Keratinocyte (primary cell): ENCODE measurements at regions not wholly inside any gene's neighbourhood (a gene's known extent, or its start where the extent isn't known, plus 50 kb on each side); places are given as distances from the start of the nearest gene placed in this dataset.

Experiments
- DNase-seq: peaks from one replicate; pipeline ENCODE4 v3.0.0-alpha.2; 2011; ENCODE audit warnings: low read depth, missing footprints, low spot score
- FAIRE-seq: peaks from 2 replicates; lab custom pipeline; 2011; peaks lifted over from hg19 to GRCh38; lab: Jason Lieb, UNC
- H2AFZ ChIP-seq: 2 replicates; pipeline ENCODE4 v1.6.0; 2012; ENCODE audit warnings: low read length, control low read depth, inconsistent platforms; ENCODE audit not compliant: control insufficient read depth
- H3K27ac ChIP-seq: 2 replicates; pipeline ENCODE4 v1.5.1; 2011; ENCODE audit warnings: low read length; ENCODE audit not compliant: control insufficient read depth, insufficient read depth
- H3K27me3 ChIP-seq: 3 replicates; pipeline ENCODE4 v1.6.0; 2011; ENCODE audit warnings: low read length; ENCODE audit not compliant: control insufficient read depth, insufficient read depth; ENCODE audit errors: extremely low read depth
- H3K36me3 ChIP-seq, 2 experiments: 2 replicates in 1 of 2; 3 replicates in 1 of 2; pipeline ENCODE4 v1.5.1; 2011; ENCODE audit warnings: low read length in 2 of 2, mild to moderate bottlenecking in 1 of 2; ENCODE audit not compliant: control insufficient read depth in 2 of 2, insufficient read depth in 2 of 2; ENCODE audit errors: extremely low read depth in 1 of 2
- H3K4me1 ChIP-seq: 3 replicates; pipeline ENCODE4 v1.5.1; 2011; ENCODE audit warnings: low read length; ENCODE audit not compliant: control insufficient read depth, insufficient read depth; ENCODE audit errors: extremely low read depth
- H3K4me2 ChIP-seq: 3 replicates; pipeline ENCODE4 v1.6.0; 2011; ENCODE audit warnings: low read depth, low read length; ENCODE audit not compliant: control insufficient read depth, insufficient read depth; ENCODE audit errors: extremely low read depth
- H3K4me3 ChIP-seq, 3 experiments: fragments of 200-600 bp in 1 of 3; sonication (generic) in 1 of 3; 2 replicates in 2 of 3; 3 replicates in 1 of 3; pipeline ENCODE4 v1.5.1; 2011 to 2016; ENCODE audit warnings: low read length in 3 of 3, mild to moderate bottlenecking in 3 of 3, control low read depth in 2 of 3, inconsistent platforms in 1 of 3, low read depth in 1 of 3, mixed read lengths in 1 of 3, mixed run types in 1 of 3, moderate library complexity in 1 of 3; ENCODE audit not compliant: control insufficient read depth in 2 of 3, insufficient read depth in 2 of 3; ENCODE audit errors: extremely low read depth in 1 of 3
- H3K79me2 ChIP-seq: 2 replicates; pipeline ENCODE4 v1.6.0; 2012; ENCODE audit warnings: low read length; ENCODE audit not compliant: control insufficient read depth, insufficient read depth
- H3K9ac ChIP-seq: 3 replicates; pipeline ENCODE4 v1.6.0; 2011; ENCODE audit warnings: low read length; ENCODE audit not compliant: control insufficient read depth, insufficient read depth; ENCODE audit errors: extremely low read depth
- H3K9me1 ChIP-seq: 3 replicates; pipeline ENCODE4 v1.6.0; 2011; ENCODE audit warnings: low read length; ENCODE audit not compliant: control insufficient read depth, insufficient read depth; ENCODE audit errors: extremely low read depth
- H3K9me3 ChIP-seq: 2 replicates; pipeline ENCODE4 v1.5.1; 2012; ENCODE audit warnings: low read depth, low read length; ENCODE audit not compliant: control insufficient read depth
- H4K20me1 ChIP-seq: 3 replicates; pipeline ENCODE4 v1.6.0; 2011; ENCODE audit warnings: low read length; ENCODE audit not compliant: control insufficient read depth, insufficient read depth; ENCODE audit errors: extremely low read depth
- CTCF ChIP-seq, 3 experiments: IDR thresholded peaks in 1 of 3; conservative IDR thresholded peaks in 1 of 3; optimal IDR thresholded peaks in 1 of 3; 2 replicates in 2 of 3; 3 replicates in 1 of 3; pipeline versions ENCODE3 to v1.5.1; 2011; ENCODE audit warnings: low read length in 3 of 3, mild to moderate bottlenecking in 3 of 3, moderate library complexity in 2 of 3, control low read depth in 1 of 3, inconsistent platforms in 1 of 3; ENCODE audit not compliant: insufficient read depth in 2 of 3; ENCODE audit errors: extremely low read depth in 1 of 3
- EZH2 ChIP-seq: IDR thresholded peaks from one replicate; pipeline ENCODE4 v1.6.1; 2012; ENCODE audit warnings: inconsistent platforms, mild to moderate bottlenecking, low read length, moderate library complexity
- dilution Hi-C: fragments of 300-500 bp; cut with MboI; formaldehyde crosslinking; loops from one replicate; pipeline ENCODE4 v1.7.0; 2020; ENCODE audit warnings: low sequenced_read_pairs; ENCODE audit not compliant: extremely low pct_ligation_motif_present

DNA sequence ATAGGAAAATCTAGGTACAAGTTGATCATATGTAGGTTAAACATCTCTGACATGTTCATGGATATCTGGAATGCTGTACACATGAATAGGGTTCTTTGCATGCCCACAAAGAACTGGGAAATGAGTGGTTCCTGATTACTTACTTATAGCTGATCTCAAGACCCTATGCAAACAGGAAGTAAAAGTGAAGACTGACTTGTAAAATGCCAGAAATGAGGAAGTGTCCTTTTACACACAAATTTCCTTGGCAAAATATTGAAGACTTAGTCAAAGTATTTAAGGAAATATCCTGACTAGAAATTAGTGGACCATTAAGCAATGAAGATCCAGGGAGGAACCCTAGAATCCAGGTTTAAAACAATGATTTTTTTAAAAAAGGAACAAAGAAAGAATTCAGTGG is 203.7 kb upstream of the DLGAP1 start:
- H3K79me2 ChIP-seq, result no peaks in the 10 kb centered on the region
- no peaks in the 10 kb centered on the region for H3K36me3 ChIP-seq
- H3K4me2 ChIP-seq, result no peak overlapping the region
- H3K9ac ChIP-seq, result no peak overlapping the region
- no peaks in the 10 kb centered on the region for H3K27me3 ChIP-seq
- no peaks in the 10 kb centered on the region for H3K9me3 ChIP-seq
- dilution Hi-C loops, result no loop called here
- H3K4me3 ChIP-seq, result no peak overlapping the region
- no peak overlapping the region for H3K27ac ChIP-seq
- DNase-seq (no peak), FAIRE-seq (no peak)
- no peaks in the 10 kb centered on the region for H4K20me1 ChIP-seq
- H3K4me1 ChIP-seq, result no peaks in the 10 kb centered on the region
- H3K9me1 ChIP-seq, result no peaks in the 10 kb centered on the region
- H2AFZ ChIP-seq, result no peak overlapping the region
- TF ChIP-seq CTCF (optimal IDR thresholded peaks at IDR 0.05 in 1 of 3, IDR thresholded peaks at IDR 0.05 in 1 of 3, conservative IDR thresholded peaks at IDR 0.05 in 1 of 3; ENCODE audit: extremely low read depth in 1 of 3, insufficient read depth in 2 of 3, low read length in 3 of 3) (no peak), EZH2 (no peak)

GRCh38 chr18:4653418-4653817 is 198.3 kb upstream of the DLGAP1 start:
- H3K4me2 ChIP-seq, result no peak overlapping the region
- no peaks in the 10 kb centered on the region for H4K20me1 ChIP-seq
- H3K9me3 ChIP-seq, result no peaks in the 10 kb centered on the region
- H3K4me1 ChIP-seq, result no peaks in the 10 kb centered on the region
- H3K36me3 ChIP-seq, result no peaks in the 10 kb centered on the region
- no peak overlapping the region for H3K9ac ChIP-seq
- H3K27me3 ChIP-seq, result no peaks in the 10 kb centered on the region
- no peak overlapping the region for H3K4me3 ChIP-seq
- FAIRE-seq (no peak), DNase-seq (no peak)
- TF ChIP-seq EZH2, result no peak
- no peak for TF ChIP-seq CTCF (optimal IDR thresholded peaks at IDR 0.05 in 1 of 3, IDR thresholded peaks at IDR 0.05 in 1 of 3, conservative IDR thresholded peaks at IDR 0.05 in 1 of 3; ENCODE audit: extremely low read depth in 1 of 3, insufficient read depth in 2 of 3, low read length in 3 of 3)
- dilution Hi-C loops, result no loop called here
- no peak overlapping the region for H2AFZ ChIP-seq
- no peaks in the 10 kb centered on the region for H3K79me2 ChIP-seq
- H3K9me1 ChIP-seq, result no peaks in the 10 kb centered on the region
- H3K27ac ChIP-seq, result no peak overlapping the region
